Activated B cell treated with CpG ODN at 0.5 μM for 24 hours (primary cell): ENCODE measurements at regions not wholly inside any gene's neighbourhood (a gene's known extent, or its start where the extent isn't known, plus 50 kb on each side); places are given as distances from the start of the nearest gene placed in this dataset.

ENCODE experiments used
- ATAC-seq: fragments of 200-7000 bp; cut with Tn5 transposase; one replicate; pipeline ENCODE4 v1.10.0; 2021; ENCODE audit warnings: low read depth, mild to moderate bottlenecking, moderate library complexity
- CTCF ChIA-PET: fragments of 350-600 bp; sonication (Branson Sonifier 250); formaldehyde crosslinking; loops from one replicate; lab custom pipeline; 2021; ENCODE audit warnings: antibody characterized with exemption; lab: Charles Lee
- POLR2A ChIA-PET: fragments of 350-600 bp; sonication (Branson Sonifier 250); formaldehyde crosslinking; loops from one replicate; lab custom pipeline; 2021; ENCODE audit warnings: antibody characterized with exemption; lab: Charles Lee
- DNase-seq: peaks from one replicate; pipeline ENCODE4 v3.0.0; 2022
- H3K27ac Mint-ChIP-seq: one replicate; pipeline ENCODE4 v1.8.0; 2020; ENCODE audit warnings: mixed read lengths
- H3K27me3 Mint-ChIP-seq: one replicate; pipeline ENCODE4 v1.8.0; 2021; ENCODE audit warnings: mixed read lengths
- H3K36me3 Mint-ChIP-seq: one replicate; pipeline ENCODE4 v1.8.0; 2021; ENCODE audit warnings: low read depth, mixed read lengths
- H3K4me1 Mint-ChIP-seq: one replicate; pipeline ENCODE4 v1.8.0; 2021; ENCODE audit warnings: mixed read lengths
- H3K4me3 Mint-ChIP-seq: one replicate; pipeline ENCODE4 v1.8.0; 2020; ENCODE audit warnings: mild to moderate bottlenecking, mixed read lengths
- H3K9me3 Mint-ChIP-seq: one replicate; pipeline ENCODE4 v1.8.0; 2020; ENCODE audit warnings: mixed read lengths
- CTCF ChIP-seq: fragments of 200-600 bp; IDR thresholded peaks from one replicate; pipeline ENCODE4 v1.8.0; 2022; ENCODE audit warnings: antibody characterized with exemption, mild to moderate bottlenecking
- intact Hi-C: fragments of 100-400 bp; cut with micrococcal nuclease; formaldehyde crosslinking; loops from one replicate; pipeline ENCODE4 v1.15.1; 2024

- intact Hi-C loops = no loop called here
These were observed 233.8 kb upstream of the CDH11 start for GRCh38 chr16:65355706-65356105.

GRCh38 chr16:65353183-65353582 is 231.3 kb upstream of the CDH11 start:
- Mint-ChIP-seq H3K27me3 (no peaks in the 10 kb centered on the region), H3K36me3 (no peaks in the 10 kb centered on the region), H3K27ac (no peak overlapping the region), H3K4me3 (no peak overlapping the region), H3K4me1 (no peaks in the 10 kb centered on the region), H3K9me3 (no peaks in the 10 kb centered on the region)
- POLR2A ChIA-PET = no interaction called here
- intact Hi-C loops = no loop called here
- ATAC-seq (no peak), DNase-seq (no peak)
- CTCF ChIA-PET = no interaction called here
- TF ChIP-seq CTCF = no peak

More at GRCh38 chr16:65355706-65356105, 233.8 kb upstream of the CDH11 start:
- no peak overlapping the region for H3K4me3 Mint-ChIP-seq
- no peak for DNase-seq
- ChIA-PET POLR2A (no interaction called here), CTCF (no interaction called here)
- H3K9me3 Mint-ChIP-seq = no peaks in the 10 kb centered on the region
- no peaks in the 10 kb centered on the region for H3K4me1 Mint-ChIP-seq
- H3K36me3 Mint-ChIP-seq = no peaks in the 10 kb centered on the region
- H3K27ac Mint-ChIP-seq = no peak overlapping the region
- no peak for TF ChIP-seq CTCF
- no peaks in the 10 kb centered on the region for H3K27me3 Mint-ChIP-seq
- no peak for ATAC-seq

GRCh38 chr16:65349626-65350025 is 227.8 kb upstream of the CDH11 start:
- Mint-ChIP-seq H3K4me1 (no peaks in the 10 kb centered on the region), H3K27ac (no peak overlapping the region), H3K9me3 (no peaks in the 10 kb centered on the region), H3K36me3 (no peaks in the 10 kb centered on the region), H3K4me3 (no peak overlapping the region), H3K27me3 (no peaks in the 10 kb centered on the region)
- DNase-seq (no peak), ATAC-seq (no peak)
- intact Hi-C loops = no loop called here
- no peak for TF ChIP-seq CTCF
- CTCF ChIA-PET = no interaction called here
- POLR2A ChIA-PET = no interaction called here

GRCh38 chr16:65343556-65343955 is 221.7 kb upstream of the CDH11 start:
- DNase-seq = no peak
- Mint-ChIP-seq H3K36me3 (no peaks in the 10 kb centered on the region), H3K27me3 (no peaks in the 10 kb centered on the region), H3K9me3 (peaks cover 2% of the 10 kb centered on the region), H3K4me1 (no peaks in the 10 kb centered on the region), H3K27ac (no peak overlapping the region), H3K4me3 (no peak overlapping the region)
- POLR2A ChIA-PET = no interaction called here
- no peak for ATAC-seq
- CTCF ChIA-PET = no interaction called here
- TF ChIP-seq CTCF = no peak
- intact Hi-C loops = no loop called here

GRCh38 chr16:65342231-65342866 is 220.5 kb upstream of the CDH11 start:
- ChIA-PET POLR2A (no interaction called here), CTCF (no interaction called here)
- H3K4me3 Mint-ChIP-seq = no peak overlapping the region
- no peak for TF ChIP-seq CTCF
- no peaks in the 10 kb centered on the region for H3K36me3 Mint-ChIP-seq
- no peaks in the 10 kb centered on the region for H3K27me3 Mint-ChIP-seq
- intact Hi-C loops = no loop called here
- DNase-seq = no peak
- ATAC-seq = no peak
- peaks cover 2% of the 10 kb centered on the region for H3K9me3 Mint-ChIP-seq
- no peak overlapping the region for H3K27ac Mint-ChIP-seq
- H3K4me1 Mint-ChIP-seq = no peaks in the 10 kb centered on the region
